ENCODE measurements at regions not wholly inside any gene's neighbourhood (a gene's known extent, or its start where the extent isn't known, plus 50 kb on each side); places are given as distances from the start of the nearest gene placed in this dataset.
"Not testable (repeated sequence)": the region's sequence is repeated elsewhere in the genome, so short reads cannot be mapped to it uniquely, and the experiment has no call there.

DNA sequence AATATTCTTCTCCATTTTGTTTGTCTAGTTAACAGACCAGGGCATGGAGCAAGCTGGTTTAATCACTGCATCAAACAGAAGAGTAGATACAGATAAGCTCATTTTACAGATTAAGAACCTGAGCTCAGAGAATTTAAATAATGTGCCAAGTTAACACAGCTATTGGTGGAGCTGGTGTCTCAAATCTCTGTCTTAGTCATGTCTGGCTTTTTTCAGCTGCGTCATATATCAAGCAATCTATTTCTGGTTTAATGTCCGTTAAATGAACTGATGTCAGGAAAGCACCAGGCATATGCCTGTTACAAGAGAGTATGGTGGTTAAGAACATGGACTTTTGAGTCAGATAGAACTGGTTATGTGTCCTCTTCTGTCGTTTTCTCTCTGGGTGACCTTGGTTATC is 79.8 kb upstream of the ADGRA3 start:
- no peak for DNase-seq (ENCODE audit: low spot score)

DNA sequence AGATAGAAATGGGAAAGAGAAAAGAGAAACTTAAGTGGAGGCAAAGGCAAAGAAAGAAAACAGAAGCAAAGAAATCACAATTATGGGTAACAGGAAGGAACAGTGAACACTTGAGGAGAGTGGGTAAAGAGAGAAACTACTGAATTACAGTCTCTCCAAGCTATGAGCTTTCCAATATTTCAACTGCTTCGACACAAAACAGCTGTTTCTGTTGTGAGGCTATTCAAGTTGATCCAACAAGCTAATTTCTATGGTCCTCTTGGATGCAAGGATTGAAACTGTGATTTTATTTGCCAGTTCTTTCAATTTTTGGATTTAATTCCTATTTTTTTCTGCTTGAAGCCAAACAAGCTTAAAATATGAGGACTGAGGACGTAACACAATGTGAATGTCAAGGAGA is 80.5 kb upstream of the ADGRA3 start:
- Histone ChIP-seq H3K4me3 (no peak overlapping the region), H3K27ac (no peak overlapping the region), H3K27me3 (no peaks in the 10 kb centered on the region), H3K36me3 (no peaks in the 10 kb centered on the region), H3K9me3 (no peaks in the 10 kb centered on the region), H3K4me1 (no peaks in the 10 kb centered on the region)
- DNase-seq (ENCODE audit: low spot score), result no peak
- TF ChIP-seq, protein P1, sequence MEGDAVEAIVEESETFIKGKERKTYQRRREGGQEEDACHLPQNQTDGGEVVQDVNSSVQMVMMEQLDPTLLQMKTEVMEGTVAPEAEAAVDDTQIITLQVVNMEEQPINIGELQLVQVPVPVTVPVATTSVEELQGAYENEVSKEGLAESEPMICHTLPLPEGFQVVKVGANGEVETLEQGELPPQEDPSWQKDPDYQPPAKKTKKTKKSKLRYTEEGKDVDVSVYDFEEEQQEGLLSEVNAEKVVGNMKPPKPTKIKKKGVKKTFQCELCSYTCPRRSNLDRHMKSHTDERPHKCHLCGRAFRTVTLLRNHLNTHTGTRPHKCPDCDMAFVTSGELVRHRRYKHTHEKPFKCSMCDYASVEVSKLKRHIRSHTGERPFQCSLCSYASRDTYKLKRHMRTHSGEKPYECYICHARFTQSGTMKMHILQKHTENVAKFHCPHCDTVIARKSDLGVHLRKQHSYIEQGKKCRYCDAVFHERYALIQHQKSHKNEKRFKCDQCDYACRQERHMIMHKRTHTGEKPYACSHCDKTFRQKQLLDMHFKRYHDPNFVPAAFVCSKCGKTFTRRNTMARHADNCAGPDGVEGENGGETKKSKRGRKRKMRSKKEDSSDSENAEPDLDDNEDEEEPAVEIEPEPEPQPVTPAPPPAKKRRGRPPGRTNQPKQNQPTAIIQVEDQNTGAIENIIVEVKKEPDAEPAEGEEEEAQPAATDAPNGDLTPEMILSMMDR (IDR thresholded peaks at IDR 0.05), result no peak

More for the DNA sequence above, 79.8 kb upstream of the ADGRA3 start:
- no peaks in the 10 kb centered on the region for H3K9me3 ChIP-seq
- no peak overlapping the region for H3K4me3 ChIP-seq
- H3K27me3 ChIP-seq, result no peaks in the 10 kb centered on the region
- no peaks in the 10 kb centered on the region for H3K4me1 ChIP-seq
- no peak overlapping the region for H3K27ac ChIP-seq
- TF ChIP-seq, protein P1 (IDR thresholded peaks at IDR 0.05), result no peak
- no peaks in the 10 kb centered on the region for H3K36me3 ChIP-seq

DNA sequence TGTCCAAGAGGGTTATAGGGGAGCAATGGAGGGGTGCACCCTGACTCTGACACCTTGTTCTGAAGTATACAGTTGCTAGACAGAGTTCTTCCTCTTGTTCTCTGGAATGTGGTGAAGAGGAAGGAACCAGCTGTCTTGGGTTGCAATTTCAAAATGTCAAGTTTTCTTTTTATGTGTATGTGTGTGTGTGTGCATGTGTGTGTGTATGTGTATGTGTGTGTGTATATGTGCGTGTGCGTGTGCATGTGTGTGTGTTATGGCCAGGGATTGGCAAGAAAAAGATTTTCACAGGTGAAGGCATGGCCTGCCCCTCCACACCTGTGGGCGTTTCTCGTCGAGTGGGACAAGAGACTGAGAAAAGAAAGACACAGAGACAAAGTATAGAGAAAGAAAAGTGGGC is 81.6 kb upstream of the ADGRA3 start:
- no peaks in the 10 kb centered on the region for H3K36me3 ChIP-seq
- DNase-seq (ENCODE audit: low spot score), result no peak
- TF ChIP-seq, protein P1 (IDR thresholded peaks at IDR 0.05), result no peak

DNA sequence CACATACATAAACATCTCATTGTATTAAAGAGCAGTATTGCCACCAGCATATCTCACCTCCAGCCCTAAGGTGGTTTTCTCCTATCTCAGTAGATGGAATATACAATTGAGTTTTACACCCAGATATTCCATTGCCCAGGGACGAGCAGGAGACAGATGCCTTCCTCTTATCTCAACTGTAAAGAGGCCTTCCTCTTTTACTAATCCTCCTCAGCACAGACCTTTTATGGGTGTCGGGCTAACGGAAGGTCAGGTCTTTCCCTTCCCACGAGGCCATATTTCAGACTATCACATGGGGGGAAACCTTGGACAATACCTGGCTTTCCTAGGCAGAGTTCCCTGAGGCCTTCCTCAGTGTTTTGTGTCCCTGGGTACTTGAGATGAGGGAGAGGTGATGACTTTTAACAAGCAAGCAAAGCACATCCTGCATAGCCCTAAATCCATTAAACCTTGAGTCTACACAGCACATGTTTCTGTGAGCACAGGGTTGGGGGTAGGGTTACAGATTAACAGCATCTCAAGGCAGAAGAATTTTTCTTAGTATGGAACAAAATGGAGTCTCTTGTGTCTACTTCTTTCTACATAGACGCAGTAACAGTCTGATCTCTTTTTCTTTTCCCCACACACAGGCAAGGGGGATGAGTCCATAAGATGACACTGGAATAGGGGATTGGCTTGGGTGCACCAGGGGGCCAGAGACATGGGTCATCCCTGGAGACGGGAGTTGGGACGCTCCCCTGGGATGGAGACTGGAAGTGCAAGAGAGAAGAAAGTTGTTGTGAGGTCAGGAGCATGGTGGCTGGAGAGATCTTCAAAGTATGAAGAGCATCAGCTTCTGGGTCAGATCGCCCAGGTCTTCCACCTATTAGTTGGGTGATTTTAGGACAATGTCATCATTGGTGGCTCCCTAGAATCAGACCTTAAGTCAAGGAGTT is 82.5 kb upstream of the ADGRA3 start:
- DNase-seq (ENCODE audit: low spot score); H3K4me1 ChIP-seq; H3K36me3 ChIP-seq; H3K9me3 ChIP-seq; H3K27ac ChIP-seq; H3K27me3 ChIP-seq; H3K4me3 ChIP-seq: not testable (repeated sequence)

More for the DNA sequence above, 81.6 kb upstream of the ADGRA3 start:
- no peaks in the 10 kb centered on the region for H3K4me1 ChIP-seq
- H3K27ac ChIP-seq, result no peak overlapping the region
- no peak overlapping the region for H3K4me3 ChIP-seq
- H3K27me3 ChIP-seq, result no peaks in the 10 kb centered on the region
- no peaks in the 10 kb centered on the region for H3K9me3 ChIP-seq

DNA sequence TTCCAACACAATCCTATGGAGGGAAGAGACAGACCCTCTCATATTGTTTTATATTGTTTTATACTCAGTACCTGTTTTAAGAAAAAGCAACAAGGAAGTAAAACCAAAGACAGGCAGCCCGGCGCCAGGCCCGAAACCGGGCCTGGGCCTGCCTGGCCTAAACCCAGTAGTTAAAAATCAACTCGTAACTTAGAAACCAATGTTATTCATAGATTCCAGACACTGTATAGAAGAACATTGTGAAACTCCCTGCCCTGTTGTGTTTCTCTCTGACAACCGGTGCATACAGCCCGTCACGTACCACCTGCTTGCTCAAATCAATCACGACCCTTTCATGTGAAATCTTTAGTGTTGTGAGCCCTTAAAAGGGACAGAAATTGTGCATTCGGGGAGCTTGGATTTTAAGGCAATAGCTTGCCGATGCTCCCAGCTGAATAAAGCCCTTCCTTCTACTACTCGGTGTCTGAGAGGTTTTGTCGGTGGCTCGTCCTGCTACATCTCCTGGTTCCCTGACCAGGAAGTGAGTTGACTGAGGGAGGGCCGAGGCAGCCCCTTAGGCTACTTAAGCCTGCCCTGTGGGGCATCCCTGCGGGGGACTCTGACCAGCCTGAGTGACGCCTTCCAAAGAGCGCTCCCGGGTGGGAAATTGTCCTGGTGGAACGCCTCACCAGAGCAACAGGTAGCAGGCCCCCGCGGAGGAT is 83.5 kb upstream of the ADGRA3 start:
- H3K4me1 ChIP-seq; H3K27me3 ChIP-seq; H3K4me3 ChIP-seq; H3K9me3 ChIP-seq; DNase-seq (ENCODE audit: low spot score); H3K27ac ChIP-seq; H3K36me3 ChIP-seq: not testable (repeated sequence)

DNA sequence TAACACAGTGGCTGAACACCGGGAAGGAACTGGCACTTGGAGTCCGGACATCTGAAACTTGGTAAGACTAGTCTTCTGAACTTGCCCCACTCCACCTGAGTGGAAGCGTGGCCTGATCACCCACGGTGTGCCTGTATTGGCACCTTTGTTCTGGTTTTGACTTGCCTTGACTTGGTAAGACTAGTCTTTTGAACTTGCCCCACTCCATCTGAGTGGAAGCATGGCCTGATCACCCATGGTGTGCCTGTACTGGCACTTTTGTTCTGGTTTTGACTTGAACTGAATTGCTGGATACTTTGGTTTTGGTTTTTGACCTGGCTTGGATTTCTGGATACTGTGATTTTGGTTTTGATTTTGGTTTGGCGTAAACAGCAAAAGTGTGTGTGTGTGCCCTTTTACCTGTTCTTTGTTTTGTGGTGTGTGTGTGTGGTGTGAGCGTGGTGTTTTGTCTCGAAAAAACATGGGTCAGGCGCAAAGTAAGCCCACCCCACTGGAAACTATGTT is 84.1 kb upstream of the ADGRA3 start:
- DNase-seq (ENCODE audit: low spot score); H3K27me3 ChIP-seq; H3K36me3 ChIP-seq; H3K4me1 ChIP-seq; H3K27ac ChIP-seq; H3K4me3 ChIP-seq; H3K9me3 ChIP-seq: not testable (repeated sequence)

DNA sequence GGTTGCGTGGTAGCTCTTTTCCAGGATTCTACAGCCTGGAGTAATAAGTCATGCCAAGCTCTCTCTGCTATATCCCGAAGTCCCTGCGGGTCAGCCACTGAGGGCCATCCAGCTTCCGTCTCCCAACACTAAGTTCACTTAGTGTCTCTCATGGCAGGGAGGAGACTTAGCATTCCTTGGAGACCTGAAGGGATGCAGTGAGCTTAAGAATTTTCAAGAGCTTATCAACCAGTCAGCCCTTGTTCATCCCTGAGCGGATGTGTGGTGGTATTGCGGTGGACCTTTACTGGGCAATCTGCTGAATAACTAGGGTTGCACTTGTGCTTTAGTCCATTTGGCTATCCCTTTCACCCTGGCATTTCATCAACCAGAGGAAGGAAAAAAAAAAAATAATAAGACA is 85.8 kb upstream of the ADGRA3 start:
- H3K4me1 ChIP-seq; H3K9me3 ChIP-seq; H3K4me3 ChIP-seq; H3K27me3 ChIP-seq; H3K27ac ChIP-seq; H3K36me3 ChIP-seq; DNase-seq (ENCODE audit: low spot score): not testable (repeated sequence)
